NCI-H2196 (cell line): ENCODE measurements at regions not wholly inside any gene's neighbourhood (a gene's known extent, or its start where the extent isn't known, plus 50 kb on each side); places are given as distances from the start of the nearest gene placed in this dataset.

ENCODE experiments used
- DNase-seq: peaks from one replicate; lab custom pipeline; 2025; ENCODE audit not compliant: unreplicated experiment; lab: John Stamatoyannopoulos, UW

DNA sequence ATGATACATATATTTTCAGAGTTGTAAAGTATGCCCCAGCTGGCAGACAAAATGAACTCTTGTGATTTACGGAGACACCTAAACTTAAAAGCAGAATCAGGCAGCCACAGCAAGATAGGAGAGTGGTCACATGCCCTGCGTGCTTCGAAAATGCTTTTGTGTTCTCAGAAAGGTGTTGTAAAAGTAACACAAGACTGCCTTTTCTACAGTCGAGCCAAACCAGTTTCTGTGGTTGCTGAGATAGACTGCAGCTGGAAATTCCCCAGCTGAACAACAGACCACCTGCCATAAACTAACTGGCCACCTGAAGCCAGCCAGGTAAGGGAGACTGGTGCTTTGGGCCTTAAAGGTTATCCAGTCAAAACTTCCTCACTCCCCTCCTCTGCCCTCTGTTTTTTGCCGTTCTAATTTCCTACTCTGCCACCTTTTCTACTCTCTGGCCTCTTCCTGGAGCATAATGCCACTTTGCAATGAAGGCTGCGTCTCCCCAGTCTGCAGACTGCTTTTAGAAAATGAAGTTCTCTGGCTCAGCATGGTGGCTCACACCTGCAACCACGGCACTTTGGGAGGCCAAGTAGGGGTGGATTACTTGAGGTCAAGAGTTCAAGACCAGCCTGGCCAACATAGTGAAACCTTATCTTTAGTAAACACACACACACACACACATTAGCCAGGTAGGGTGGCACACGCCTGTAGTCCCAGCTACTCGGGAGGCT, 381.2 kb upstream of the SLITRK1 start:
- no peak for DNase-seq

DNA sequence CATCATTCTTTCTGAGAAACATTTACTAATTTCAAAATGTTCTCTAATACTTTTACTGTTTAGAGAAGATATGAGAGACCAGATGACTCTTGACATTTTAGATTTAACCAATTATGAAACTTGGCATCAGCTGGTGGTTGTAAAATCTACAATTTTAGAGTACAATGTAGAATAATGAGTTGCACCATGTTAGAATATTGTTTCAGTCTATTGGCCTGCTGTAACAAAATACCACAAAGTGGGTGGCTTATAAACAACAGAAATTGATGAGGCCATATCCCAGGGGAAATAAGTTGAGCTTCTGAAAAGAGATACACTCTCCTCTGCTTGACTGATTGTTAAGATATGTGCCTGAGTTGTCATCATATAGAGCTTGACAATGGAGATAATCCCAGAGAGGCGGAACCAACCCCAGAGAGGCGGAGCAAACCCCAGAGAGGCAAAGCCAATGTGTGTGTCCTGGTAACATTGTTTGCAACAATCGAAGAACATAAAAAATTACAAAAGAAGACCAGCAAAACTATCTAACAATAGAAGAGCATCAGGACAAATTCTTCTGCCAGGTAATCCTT, 373.0 kb upstream of the SLITRK1 start:
- DNase-seq: no peak

DNA sequence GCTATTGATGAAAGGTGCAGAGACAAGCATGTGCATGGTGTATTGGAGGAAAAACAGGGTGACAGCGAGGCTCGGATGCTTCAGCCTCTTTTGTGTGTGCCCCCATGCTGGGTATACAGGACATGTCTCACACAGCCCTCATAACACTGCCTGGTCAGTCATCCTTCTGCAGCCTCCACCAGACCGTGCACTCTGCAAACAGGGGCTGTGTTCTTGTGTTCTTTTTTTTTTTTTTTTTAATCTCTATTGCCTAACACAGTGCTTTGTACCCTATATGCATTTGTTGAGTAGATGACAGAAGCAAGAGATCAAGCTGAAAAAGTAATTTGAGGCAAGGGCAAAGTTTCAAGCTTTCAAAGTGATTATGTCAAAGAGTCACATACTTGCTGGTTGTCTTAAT, 367.2 kb upstream of the SLITRK1 start:
- DNase-seq: no peak

DNA sequence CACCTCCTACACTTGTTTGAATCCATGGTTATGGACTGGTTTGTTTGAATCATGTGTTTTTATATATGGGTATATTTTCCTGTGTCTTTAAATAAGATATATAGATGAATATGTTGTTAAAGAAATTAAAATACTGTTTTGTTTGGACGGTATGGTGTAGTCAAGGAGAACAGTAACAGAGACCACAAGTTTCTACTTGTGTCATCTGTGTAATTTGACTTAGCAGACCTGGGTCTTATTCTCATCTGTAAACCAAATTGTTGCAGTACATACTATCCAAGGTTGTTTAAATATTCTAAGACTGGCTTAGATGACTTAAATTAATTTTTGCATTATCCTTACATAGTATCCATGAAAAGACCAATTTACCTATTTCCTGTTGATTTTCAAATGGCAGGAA, 361.1 kb upstream of the SLITRK1 start:
- no peak for DNase-seq

DNA sequence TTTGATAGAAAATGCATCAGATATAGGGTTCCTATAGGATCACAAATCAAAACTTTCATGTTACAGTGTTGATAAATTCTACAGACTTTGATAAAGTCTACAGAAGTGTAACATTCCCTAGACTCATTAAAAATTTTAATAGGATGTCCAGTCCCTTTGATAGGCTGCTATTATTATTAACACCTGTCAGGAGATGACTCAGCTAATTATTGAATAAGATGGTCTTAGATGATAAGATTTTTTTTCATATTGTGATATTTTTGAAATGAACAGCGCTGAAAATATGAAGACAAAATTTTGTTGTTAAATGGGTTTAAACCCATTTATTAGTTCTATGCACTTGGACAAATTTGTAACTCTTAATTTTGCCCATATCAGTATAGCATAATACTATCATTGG, 356.8 kb upstream of the SLITRK1 start:
- DNase-seq: no peak

DNA sequence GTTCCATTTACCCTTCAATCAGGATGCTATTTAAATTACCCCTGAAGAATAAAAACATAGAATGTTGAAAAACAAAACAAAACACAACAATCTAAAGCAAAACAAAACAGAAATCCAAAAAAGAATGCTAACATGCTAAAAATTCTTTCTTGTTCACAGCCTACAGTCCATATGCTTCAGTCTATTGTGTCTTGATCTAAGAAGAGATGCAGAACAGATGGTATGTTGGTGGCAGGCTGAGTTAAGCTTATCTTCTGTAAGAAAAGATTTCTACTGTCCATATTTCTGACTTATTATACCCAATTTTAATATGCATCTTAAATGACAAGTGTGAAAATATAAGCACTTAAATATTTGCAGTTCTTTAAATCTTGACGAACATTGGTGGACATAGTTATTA, 356.1 kb upstream of the SLITRK1 start:
- no peak for DNase-seq

DNA sequence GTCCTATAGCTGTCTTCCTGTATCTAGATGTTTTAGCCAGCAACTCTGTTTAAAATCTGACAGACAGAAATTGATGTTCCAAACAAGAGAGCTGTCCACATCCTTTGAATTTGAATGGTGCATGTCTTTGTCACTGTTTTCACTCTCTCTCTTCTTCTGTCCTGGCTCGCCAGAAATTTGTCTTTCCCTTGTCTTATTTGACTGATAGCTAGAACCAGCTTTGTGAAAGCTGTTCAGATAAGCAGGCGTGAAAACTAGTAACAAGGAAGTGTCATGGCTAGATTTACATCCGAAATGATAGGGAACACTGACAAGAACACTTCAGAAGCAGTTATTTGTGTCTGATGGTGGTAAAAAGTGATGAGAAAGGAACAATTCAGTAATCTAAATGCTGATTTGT, 354.9 kb upstream of the SLITRK1 start:
- no peak for DNase-seq

DNA sequence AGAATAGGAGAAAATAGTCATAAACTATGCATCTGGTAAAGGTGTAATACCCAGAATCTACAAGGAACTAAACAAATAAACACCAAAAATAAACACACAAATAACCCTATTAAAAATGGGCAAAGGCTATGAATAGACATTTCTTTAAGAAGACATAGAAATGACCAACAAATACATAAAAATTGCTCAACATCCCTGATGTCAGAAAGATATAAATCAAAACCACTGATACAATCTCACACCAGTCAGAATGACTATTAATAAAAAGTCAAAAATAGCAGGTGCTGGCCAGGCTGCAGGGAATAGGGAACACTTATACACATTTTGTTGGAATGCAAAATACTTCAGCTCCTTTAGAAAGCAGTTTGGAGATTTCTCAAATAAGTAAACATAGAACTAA, 352.1 kb upstream of the SLITRK1 start:
- no peak for DNase-seq

DNA sequence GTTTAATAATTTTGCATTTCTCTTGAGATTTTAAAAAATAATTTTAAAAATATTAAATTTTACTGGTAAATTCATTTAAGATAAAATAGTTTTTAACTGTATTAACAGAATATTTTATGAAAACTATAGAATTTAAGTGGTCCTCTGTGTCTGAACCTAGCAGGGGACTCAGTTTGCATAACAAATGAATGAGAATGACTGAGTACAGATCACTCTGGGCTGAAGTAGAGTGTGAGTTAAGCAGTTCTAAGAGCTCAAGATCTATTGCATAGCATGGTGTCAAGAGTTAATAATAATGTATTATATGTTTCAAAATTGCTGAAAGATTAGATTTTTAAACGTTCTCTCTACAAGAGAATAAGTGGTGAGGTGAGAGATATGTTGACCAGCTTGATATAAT, 348.3 kb upstream of the SLITRK1 start:
- DNase-seq: no peak

DNA sequence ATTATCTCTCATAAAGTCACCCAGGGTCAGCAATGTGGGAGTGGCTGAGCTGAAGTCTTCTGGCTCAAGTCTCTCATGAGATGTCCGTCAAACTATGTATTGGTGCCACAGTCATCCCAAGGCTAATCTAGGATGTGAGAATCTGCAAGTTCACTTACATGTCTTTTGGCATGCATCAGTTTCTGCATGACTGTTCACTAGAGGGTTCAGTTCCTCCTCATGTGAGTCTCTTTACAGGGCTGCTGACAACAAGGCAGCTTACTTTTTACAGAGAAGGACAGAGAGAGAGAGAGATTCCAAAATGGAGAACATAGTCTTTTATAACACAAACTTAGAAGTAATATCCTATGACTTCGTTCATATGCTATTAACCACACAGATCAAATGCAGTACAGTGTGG, 328.8 kb upstream of the SLITRK1 start:
- DNase-seq: no peak

DNA sequence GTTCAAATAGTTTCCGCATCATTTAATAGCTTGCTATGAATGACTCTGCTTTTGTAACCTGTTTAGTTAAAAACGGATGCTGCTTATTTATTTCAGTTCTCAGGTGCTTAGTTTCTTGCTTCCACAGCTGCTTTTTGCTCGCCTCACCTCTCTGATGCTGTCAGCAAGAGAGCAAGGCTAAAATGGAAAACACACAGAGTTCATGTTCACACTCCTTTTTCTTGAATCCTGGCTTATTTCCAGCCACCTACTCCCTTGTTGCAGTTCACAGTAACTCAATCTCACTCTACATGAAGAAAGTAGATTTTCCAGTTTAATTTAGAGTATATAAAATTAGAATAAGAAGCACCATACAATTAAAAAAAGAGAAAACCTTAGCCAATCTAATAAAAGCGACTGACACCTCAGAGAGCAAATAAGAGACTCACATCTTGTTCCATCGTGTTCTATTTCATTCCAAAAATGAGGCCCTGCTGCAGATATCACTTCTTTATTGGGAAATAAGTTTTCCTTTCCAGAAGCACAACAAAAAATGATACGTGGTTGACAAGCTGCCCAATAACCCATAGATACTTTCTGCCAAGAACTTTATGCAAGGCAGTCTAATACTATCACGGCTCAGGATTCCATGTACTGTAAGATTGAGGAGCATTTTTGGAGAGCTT, 326.1 kb upstream of the SLITRK1 start:
- no peak for DNase-seq

DNA sequence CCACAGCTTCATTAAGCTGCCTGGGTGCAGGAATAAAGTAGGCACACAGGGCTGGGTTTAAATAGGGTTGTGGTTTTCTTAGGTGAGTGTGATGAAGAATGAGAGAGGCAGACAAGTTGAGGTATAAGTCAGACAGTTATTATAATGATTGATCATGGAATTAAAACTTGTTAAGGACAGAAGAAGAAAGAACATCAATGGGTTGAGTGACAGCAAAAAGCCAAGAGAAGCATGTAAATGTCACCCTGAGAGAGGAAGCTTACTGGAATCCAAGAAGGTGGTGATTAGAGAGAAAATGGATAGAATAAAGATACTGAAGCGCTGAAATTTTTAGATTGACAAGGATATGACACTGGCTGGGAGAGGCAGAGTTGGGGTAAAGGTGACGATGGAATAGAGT, 325.2 kb upstream of the SLITRK1 start:
- no peak for DNase-seq

DNA sequence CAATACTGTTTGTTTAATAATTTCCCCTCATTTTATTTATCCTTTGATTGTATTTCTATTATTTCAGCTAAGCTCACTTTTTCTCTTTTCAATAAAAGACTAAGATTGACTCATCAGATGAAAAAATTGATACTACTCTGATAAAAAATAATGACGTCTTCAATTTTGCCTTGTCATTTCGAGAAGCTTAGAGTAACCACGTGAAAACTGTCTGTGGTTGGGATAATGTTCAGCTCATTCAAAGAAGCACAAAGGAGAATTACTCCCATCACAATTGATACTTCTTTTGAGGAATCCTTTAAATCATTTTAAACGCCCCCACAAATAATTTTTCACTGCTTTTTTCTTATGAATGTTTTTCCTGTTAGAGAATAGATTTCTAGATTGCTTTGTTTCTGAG, 318.7 kb upstream of the SLITRK1 start:
- DNase-seq: no peak

DNA sequence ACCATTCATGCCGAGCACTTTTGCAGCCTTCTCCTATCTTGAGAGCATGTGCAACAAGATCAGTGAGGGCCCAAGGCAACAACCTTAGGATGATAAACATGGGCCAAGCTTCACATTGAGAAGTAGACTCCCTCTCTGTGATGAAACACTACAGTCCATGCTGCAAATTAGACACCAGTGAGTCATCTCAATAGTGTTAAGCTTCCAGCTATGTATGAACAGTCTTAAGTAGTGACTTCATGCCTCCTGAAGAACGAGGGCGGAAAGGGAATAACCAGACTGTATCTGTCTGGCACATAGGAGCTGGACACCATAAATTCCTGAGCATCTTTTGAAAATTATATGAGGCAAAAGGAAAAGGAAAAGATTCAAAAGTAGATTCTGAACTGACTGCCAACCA, 309.9 kb upstream of the SLITRK1 start:
- no peak for DNase-seq

DNA sequence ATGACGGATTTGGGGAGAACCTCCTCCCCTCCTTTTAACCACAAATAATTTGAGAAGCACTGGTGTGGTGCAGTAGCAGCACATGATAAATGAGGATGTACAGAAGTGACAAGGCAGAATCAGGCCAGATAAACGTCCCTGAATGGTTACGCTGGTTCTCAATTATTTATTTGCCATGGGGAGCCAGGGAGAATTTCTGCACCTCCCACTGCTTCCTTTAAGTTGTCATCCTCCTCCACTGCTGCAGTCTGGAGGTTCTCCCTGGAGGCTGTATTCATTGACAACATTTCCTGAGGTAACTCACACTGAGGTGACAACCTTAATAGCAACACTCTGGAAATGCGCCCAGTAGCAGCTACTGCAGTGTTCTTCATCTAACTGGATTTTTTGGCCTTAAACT, 308.9 kb upstream of the SLITRK1 start:
- no peak for DNase-seq

DNA sequence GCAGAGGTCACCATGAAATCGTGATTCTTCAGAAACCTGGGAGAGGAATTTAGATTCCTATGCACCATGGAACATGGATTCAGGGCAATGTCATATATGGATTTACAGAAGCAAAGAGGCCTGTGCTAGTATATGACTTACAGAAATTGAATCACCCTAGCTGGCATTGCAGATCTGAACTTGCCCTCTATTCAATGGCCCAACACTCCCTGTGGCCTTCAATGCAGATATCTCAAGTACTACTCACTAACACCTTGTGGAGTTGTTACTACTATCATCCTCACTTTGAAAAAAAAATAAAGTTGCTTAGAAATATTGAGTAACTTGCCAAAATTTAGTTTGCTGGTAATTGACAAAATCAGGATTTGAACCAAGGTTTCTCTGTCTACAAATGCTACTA, 305.4 kb upstream of the SLITRK1 start:
- DNase-seq: no peak

DNA sequence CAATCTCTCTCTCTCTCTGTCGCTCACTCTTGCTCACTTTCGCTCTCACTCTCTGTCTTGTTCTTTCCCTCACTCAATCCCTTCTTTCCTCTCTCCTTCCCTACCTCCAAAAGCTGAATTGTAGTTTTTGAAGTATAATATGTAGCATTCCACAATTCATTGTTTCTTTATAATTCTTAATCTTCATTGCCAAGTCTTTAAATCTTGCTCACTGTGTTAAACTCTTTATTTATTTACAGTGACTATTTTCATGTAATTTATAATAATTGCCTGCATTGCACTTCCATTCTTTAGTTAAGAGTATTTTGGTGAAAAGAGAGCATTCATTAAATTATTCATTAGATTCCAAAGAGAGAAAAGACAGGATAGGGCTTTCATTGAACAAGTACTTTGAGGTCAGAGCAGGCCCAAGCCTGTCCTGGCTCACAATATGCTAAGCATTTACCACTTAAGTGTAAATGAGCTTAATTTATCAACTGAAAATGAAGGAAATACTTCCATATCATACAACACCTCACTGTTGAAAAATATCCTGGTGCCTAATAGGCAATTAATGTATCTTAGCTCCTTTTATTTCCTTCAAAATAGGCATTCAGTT, 257.4 kb upstream of the SLITRK1 start:
- DNase-seq: no peak

DNA sequence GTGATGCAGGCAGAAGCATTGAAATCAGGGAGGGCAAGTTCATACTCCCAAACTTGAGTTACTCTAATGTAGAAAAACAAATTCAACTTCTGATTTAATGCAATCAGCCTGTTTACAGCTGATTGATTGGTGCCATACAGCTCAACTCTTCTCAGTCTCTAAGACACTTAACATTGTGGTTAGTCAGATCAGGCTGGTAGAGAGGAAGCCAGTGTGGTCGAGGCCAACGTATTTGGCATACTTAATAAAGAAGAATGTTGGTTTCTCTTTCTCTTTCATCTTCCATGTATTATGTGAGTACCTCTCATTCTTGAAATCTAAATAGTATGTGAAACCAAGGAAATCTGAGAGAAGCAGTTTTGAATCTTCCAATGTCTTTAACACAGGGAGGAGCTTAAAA, 255.0 kb upstream of the SLITRK1 start:
- DNase-seq: no peak

DNA sequence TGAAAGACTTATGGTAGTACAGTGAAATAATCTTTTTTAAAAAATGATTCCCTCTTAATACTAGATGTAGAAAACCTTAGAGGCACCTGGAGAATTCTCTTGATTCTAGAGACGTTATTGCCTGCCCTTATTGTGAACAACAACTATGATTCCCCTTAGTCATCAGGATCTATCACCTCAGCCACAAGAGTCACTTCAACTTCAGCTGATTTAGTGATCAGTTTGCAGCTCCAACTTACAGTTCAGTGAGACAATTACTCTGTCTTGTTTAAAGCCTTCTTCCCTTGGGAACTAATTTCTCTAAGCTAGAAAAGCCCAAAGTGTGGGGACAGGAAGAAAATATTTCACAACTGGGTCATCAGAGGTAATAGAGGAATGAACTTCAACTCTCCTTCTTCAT, 254.3 kb upstream of the SLITRK1 start:
- no peak for DNase-seq

DNA sequence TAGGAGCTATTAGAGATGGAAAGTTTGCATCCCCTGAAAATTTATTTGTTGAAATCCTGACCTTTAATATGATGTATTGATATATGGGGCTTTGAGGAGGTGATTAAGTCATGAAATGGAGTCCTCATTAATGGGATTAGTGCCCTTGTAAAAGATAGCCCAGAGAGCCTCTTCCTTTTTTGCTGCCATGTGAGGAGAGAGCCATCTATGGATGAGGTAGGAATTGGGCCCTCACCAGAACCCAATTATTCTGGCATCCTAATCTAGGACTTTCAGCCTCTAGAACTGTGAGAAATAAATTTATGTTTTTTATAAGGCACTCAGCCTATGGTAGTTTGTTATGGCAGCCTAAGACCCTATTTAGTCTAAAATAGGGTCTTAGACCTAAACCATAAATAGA, 250.2 kb upstream of the SLITRK1 start:
- no peak for DNase-seq

DNA sequence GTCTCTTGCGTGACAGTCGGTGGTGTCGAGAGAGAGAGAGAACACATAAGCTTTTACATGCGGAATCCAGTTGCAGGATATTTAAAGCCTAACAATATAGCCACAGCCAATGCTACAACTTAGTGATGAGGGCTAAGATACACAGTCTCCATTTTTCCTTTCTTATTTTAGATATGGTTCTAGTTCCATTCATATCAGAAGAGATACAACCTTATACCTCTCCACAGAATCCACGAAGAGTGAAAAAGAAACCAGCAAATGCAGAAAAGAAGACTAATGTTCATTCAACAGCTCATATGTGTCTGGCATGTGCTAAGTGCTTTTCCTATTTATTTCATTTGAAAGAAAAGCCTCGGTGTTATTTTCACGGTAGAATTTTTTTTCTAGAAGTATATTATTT, 249.0 kb upstream of the SLITRK1 start:
- DNase-seq: no peak

DNA sequence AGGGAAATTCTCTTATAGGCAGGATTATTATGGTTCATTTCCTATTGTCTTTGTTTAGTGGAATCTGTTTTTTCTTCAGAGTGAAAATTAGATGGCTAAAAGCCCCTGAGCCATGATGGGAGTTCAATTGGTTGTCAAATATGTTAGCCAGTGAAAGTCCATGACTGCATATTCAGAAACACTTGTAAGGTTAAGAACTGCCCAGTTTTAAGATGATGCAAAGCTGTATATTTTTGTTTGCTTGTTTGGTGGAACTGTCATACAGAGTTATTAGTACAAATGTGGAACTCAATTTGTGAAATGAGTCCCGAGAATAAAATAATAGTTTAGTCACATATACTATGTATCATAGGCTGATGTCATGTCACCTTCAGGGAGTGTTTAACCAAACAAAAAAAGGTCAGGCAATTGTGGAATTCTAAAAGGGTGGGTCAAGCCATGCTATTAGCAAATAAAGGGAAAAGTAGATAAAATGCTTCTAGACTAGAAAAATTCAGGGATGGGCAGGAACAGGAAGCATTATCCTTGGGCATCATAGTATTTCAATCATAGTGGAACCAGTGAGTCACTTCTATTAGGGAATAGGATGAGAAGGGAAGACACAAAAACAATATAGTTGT, 248.3 kb upstream of the SLITRK1 start:
- DNase-seq: no peak
